Liver (tissue), 3 donors: ENCODE measurements at regions not wholly inside any gene's neighbourhood (a gene's known extent, or its start where the extent isn't known, plus 50 kb on each side); places are given as distances from the start of the nearest gene placed in this dataset.

Source experiments
- ATF3 ChIP-seq: IDR thresholded peaks from 2 replicates; pipeline ENCODE4 v1.6.1; 2016; ENCODE audit warnings: antibody characterized with exemption
- CTCF ChIP-seq: fragments of 150-350 bp; IDR thresholded peaks from 2 replicates; pipeline ENCODE4 v1.5.1; 2017; ENCODE audit warnings: improper control_type of control experiment, low read depth, low read length; ENCODE audit not compliant: missing input control
- GABPA ChIP-seq, 2 donors: IDR thresholded peaks in 1 of 2; conservative IDR thresholded peaks in 1 of 2; 2 replicates each; pipeline ENCODE4 v1.6.1; 2016; ENCODE audit warnings: antibody characterized with exemption in 2 of 2, mild to moderate bottlenecking in 1 of 2, moderate library complexity in 1 of 2
- JUND ChIP-seq, 2 donors: IDR thresholded peaks; 2 replicates each; pipeline ENCODE4 v1.6.1; 2016; ENCODE audit warnings: antibody characterized with exemption in 2 of 2
- MAX ChIP-seq: IDR thresholded peaks from 2 replicates; pipeline ENCODE4 v1.6.1; 2016; ENCODE audit warnings: antibody characterized with exemption
- RAD21 ChIP-seq, 2 donors: IDR thresholded peaks; 2 replicates each; pipeline ENCODE4 v1.6.1; 2016; ENCODE audit warnings: antibody characterized with exemption in 2 of 2, mild to moderate bottlenecking in 2 of 2
- REST ChIP-seq: IDR thresholded peaks from 2 replicates; pipeline ENCODE4 v1.6.1; 2016; ENCODE audit warnings: antibody characterized with exemption, mild to moderate bottlenecking
- RXRA ChIP-seq, 2 donors: IDR thresholded peaks; 2 replicates each; pipeline ENCODE4 v1.6.1; 2017 to 2018; ENCODE audit warnings: antibody characterized with exemption in 2 of 2, mild to moderate bottlenecking in 1 of 2
- TAF1 ChIP-seq: conservative IDR thresholded peaks from 2 replicates; pipeline ENCODE4 v1.6.1; 2016; ENCODE audit warnings: antibody characterized with exemption, mild to moderate bottlenecking
- YY1 ChIP-seq: IDR thresholded peaks from 2 replicates; pipeline ENCODE4 v1.6.1; 2016; ENCODE audit warnings: antibody characterized with exemption, mild to moderate bottlenecking
- donor health status: healthy.
- donor health status: healthy.

- TF ChIP-seq CTCF: no peak
- TF ChIP-seq RXRA (IDR thresholded peaks at IDR 0.05): no peak
- no peak for TF ChIP-seq TAF1
- no peak for TF ChIP-seq RAD21 (IDR thresholded peaks at IDR 0.05)
- TF ChIP-seq MAX: no peak
- no peak for TF ChIP-seq YY1
- no peak for TF ChIP-seq REST
- no peak for TF ChIP-seq ATF3
- TF ChIP-seq JUND (IDR thresholded peaks at IDR 0.05): no peak
- TF ChIP-seq GABPA (IDR thresholded peaks at IDR 0.05 in 1 of 2, conservative IDR thresholded peaks at IDR 0.05 in 1 of 2): no peak
Measured at GRCh38 chr2:173657996-173658717, 303.5 kb downstream of the CDCA7 start.
